ENCODE measurements at regions not wholly inside any gene's neighbourhood (a gene's known extent, or its start where the extent isn't known, plus 50 kb on each side); places are given as distances from the start of the nearest gene placed in this dataset.

GRCh38 chr12:34357791-34358190, 335.5 kb downstream of the ALG10 start:
- TF ChIP-seq ZNF274 (IDR thresholded peaks at IDR 0.05; ENCODE audit: low read depth, low read length) (no peak), SUZ12 (IDR thresholded peaks at IDR 0.05; ENCODE audit: extremely low read depth, insufficient read depth, insufficient read length) (no peak)
